H1 (cell line): ENCODE measurements at regions not wholly inside any gene's neighbourhood (a gene's known extent, or its start where the extent isn't known, plus 50 kb on each side); places are given as distances from the start of the nearest gene placed in this dataset.

Experiments
- CTCF ChIA-PET: fragments of 300-600 bp; sonication (Branson Sonifier 250); formaldehyde crosslinking; loops from one replicate; lab custom pipeline; 2021; ENCODE audit not compliant: partially characterized antibody; lab: Charles Lee
- POLR2A ChIA-PET: fragments of 300-600 bp; sonication (Branson Sonifier 250); formaldehyde crosslinking; loops from one replicate; lab custom pipeline; 2021; ENCODE audit warnings: inconsistent platforms; ENCODE audit not compliant: partially characterized antibody; lab: Charles Lee
- DNase-seq, 2 experiments: peaks; one replicate each; pipeline versions ENCODE4 v3.0.0 to v3.0.0-alpha.2; 2010 to 2022; ENCODE audit warnings: low spot score in 2 of 2, low read depth in 1 of 2, mixed read lengths in 1 of 2
- FAIRE-seq: peaks from 2 replicates; lab custom pipeline; 2011; peaks lifted over from hg19 to GRCh38; lab: Jason Lieb, UNC
- H2AFZ ChIP-seq: 2 replicates; pipeline ENCODE4 v1.8.1; 2012; ENCODE audit warnings: low read length, inconsistent platforms
- H2AK5ac ChIP-seq: 2 replicates; pipeline ENCODE4 v1.6.1; 2013; ENCODE audit warnings: low read depth, low read length
- H2BK120ac ChIP-seq: replicated peaks from 2 replicates; pipeline ENCODE3; 2013; ENCODE audit warnings: low read depth, low read length, inconsistent platforms
- H2BK12ac ChIP-seq: 2 replicates; pipeline ENCODE4 v1.6.1; 2013; ENCODE audit warnings: low read depth, low read length
- H2BK15ac ChIP-seq: 2 replicates; pipeline ENCODE4 v1.6.1; 2013; ENCODE audit warnings: low read length
- H2BK20ac ChIP-seq: 2 replicates; pipeline ENCODE4 v1.6.1; 2013; ENCODE audit warnings: low read length
- H2BK5ac ChIP-seq: 2 replicates; pipeline ENCODE4 v1.6.1; 2013; ENCODE audit warnings: low read depth, low read length
- H3K14ac ChIP-seq: 2 replicates; pipeline ENCODE4 v1.6.1; 2013; ENCODE audit warnings: inconsistent platforms; ENCODE audit not compliant: insufficient read length
- H3K18ac ChIP-seq: 2 replicates; pipeline ENCODE4 v1.6.1; 2013; ENCODE audit warnings: low read length; ENCODE audit errors: extremely low read depth
- H3K23ac ChIP-seq: 2 replicates; pipeline ENCODE4 v1.6.1; 2013; ENCODE audit warnings: inconsistent platforms; ENCODE audit not compliant: insufficient read length
- H3K23me2 ChIP-seq: 2 replicates; pipeline ENCODE4 v1.6.1; 2013; ENCODE audit warnings: low read depth, low read length
- H3K27ac ChIP-seq: 2 replicates; pipeline ENCODE4 v1.6.1; 2011; ENCODE audit warnings: low read depth, low read length, inconsistent platforms
- H3K27me3 ChIP-seq, 4 experiments: replicated peaks in 1 of 4; 1 replicate in 1 of 4; 2 replicates in 3 of 4; pipeline versions ENCODE4 v1.6.1 to v1.8.1; 2011 to 2013; ENCODE audit warnings: low read length in 3 of 4, mild to moderate bottlenecking in 3 of 4, inconsistent platforms in 2 of 4, mixed read lengths in 2 of 4, moderate library complexity in 1 of 4; ENCODE audit not compliant: control insufficient read depth in 3 of 4, insufficient read depth in 3 of 4; ENCODE audit errors: extremely low read depth in 1 of 4
- H3K36me3 ChIP-seq, 4 experiments: 2 replicates each; pipeline versions ENCODE4 v1.6.1 to v1.8.1; 2011 to 2013; ENCODE audit warnings: mild to moderate bottlenecking in 4 of 4, low read length in 3 of 4, moderate library complexity in 2 of 4, control low read depth in 1 of 4, inconsistent platforms in 1 of 4; ENCODE audit not compliant: insufficient read depth in 4 of 4, control insufficient read depth in 2 of 4
- H3K4ac ChIP-seq: replicated peaks from 2 replicates; pipeline ENCODE3; 2013; ENCODE audit warnings: low read length, low read depth, mixed read lengths, inconsistent platforms; ENCODE audit not compliant: insufficient read length
- H3K4me1 ChIP-seq, 4 experiments: replicated peaks in 1 of 4; 1 replicate in 1 of 4; 2 replicates in 3 of 4; pipeline versions ENCODE4 v1.6.1 to v1.8.1; 2011 to 2013; ENCODE audit warnings: low read length in 3 of 4, inconsistent platforms in 2 of 4, mixed read lengths in 1 of 4; ENCODE audit not compliant: insufficient read depth in 4 of 4, control insufficient read depth in 3 of 4
- H3K4me2 ChIP-seq, 2 experiments: 2 replicates each; pipeline versions ENCODE4 v1.6.1 to v1.8.1; 2011 to 2013; ENCODE audit warnings: low read depth in 2 of 2, low read length in 2 of 2, control low read depth in 1 of 2, inconsistent platforms in 1 of 2, mild to moderate bottlenecking in 1 of 2; ENCODE audit not compliant: insufficient read depth in 1 of 2
- H3K4me3 ChIP-seq, 4 experiments: fragments of 200-600, 300-600 bp in 1 of 4; sonication (generic), shearing (Covaris generic), sonication (Bioruptor Twin) in 1 of 4; 2 replicates each; pipeline versions ENCODE4 v1.5.1 to v1.8.1; 2011 to 2016; ENCODE audit warnings: low read length in 4 of 4, low read depth in 3 of 4, control low read depth in 2 of 4, inconsistent platforms in 2 of 4, mild to moderate bottlenecking in 2 of 4, mixed read lengths in 1 of 4, moderate library complexity in 1 of 4; ENCODE audit not compliant: insufficient read depth in 2 of 4; ENCODE audit errors: extremely low read depth in 1 of 4
- H3K56ac ChIP-seq: replicated peaks from 2 replicates; pipeline ENCODE3; 2013; ENCODE audit warnings: low read depth, mild to moderate bottlenecking, mixed read lengths, low read length, inconsistent platforms; ENCODE audit not compliant: insufficient read length
- H3K79me1 ChIP-seq: 2 replicates; pipeline ENCODE4 v1.6.1; 2013; ENCODE audit warnings: low read depth, low read length, control low read depth
- H3K79me2 ChIP-seq, 2 experiments: 2 replicates each; pipeline versions ENCODE4 v1.6.1 to v1.8.1; 2012 to 2013; ENCODE audit warnings: low read length in 2 of 2, mild to moderate bottlenecking in 2 of 2, inconsistent platforms in 1 of 2; ENCODE audit not compliant: insufficient read depth in 2 of 2, control insufficient read depth in 1 of 2
- H3K9ac ChIP-seq, 4 experiments: replicated peaks in 1 of 4; 1 replicate in 1 of 4; 2 replicates in 3 of 4; pipeline versions ENCODE4 v1.6.1 to v1.8.1; 2011 to 2013; ENCODE audit warnings: low read depth in 3 of 4, low read length in 3 of 4, control low read depth in 2 of 4, mild to moderate bottlenecking in 2 of 4, moderate library complexity in 2 of 4, inconsistent platforms in 1 of 4; ENCODE audit errors: extremely low read depth in 1 of 4
- H3K9me3 ChIP-seq, 2 experiments: 2 replicates each; pipeline versions ENCODE4 v1.6.1 to v1.8.1; 2012 to 2013; ENCODE audit warnings: mild to moderate bottlenecking in 2 of 2, moderate library complexity in 2 of 2, control low read depth in 1 of 2, inconsistent platforms in 1 of 2, low read depth in 1 of 2, low read length in 1 of 2, mixed read lengths in 1 of 2; ENCODE audit not compliant: insufficient read depth in 2 of 2
- H4K20me1 ChIP-seq, 2 experiments: replicated peaks in 1 of 2; 2 replicates each; pipeline versions ENCODE3 to v1.8.1; 2011 to 2013; ENCODE audit warnings: inconsistent platforms in 2 of 2, low read length in 2 of 2, mild to moderate bottlenecking in 1 of 2; ENCODE audit not compliant: insufficient read depth in 2 of 2, control insufficient read depth in 1 of 2
- H4K5ac ChIP-seq: 2 replicates; pipeline ENCODE4 v1.6.1; 2013; ENCODE audit warnings: low read length, low read depth, mixed read lengths, inconsistent platforms; ENCODE audit not compliant: insufficient read length
- H4K8ac ChIP-seq: 2 replicates; pipeline ENCODE4 v1.8.0; 2013; ENCODE audit warnings: mild to moderate bottlenecking, moderate library complexity, low read length, inconsistent platforms; ENCODE audit not compliant: insufficient read depth; ENCODE audit errors: extremely low read depth
- H4K91ac ChIP-seq: replicated peaks from 2 replicates; pipeline ENCODE3; 2013; ENCODE audit warnings: low read length, mixed read lengths, inconsistent platforms; ENCODE audit not compliant: insufficient read length
- BACH1 ChIP-seq: IDR thresholded peaks from 2 replicates; pipeline ENCODE4 v1.6.1; 2012; ENCODE audit warnings: low read length, improper control_type of control experiment
- CEBPB ChIP-seq: IDR thresholded peaks from 2 replicates; pipeline ENCODE4 v1.6.1; 2012; ENCODE audit warnings: low read depth, low read length
- CTCF ChIP-seq, 3 experiments: IDR thresholded peaks; 1 replicate in 2 of 3; 2 replicates in 1 of 3; pipeline versions ENCODE4 v1.5.1 to v1.6.1; 2011; ENCODE audit warnings: low read length in 3 of 3, mild to moderate bottlenecking in 3 of 3, inconsistent platforms in 2 of 3, low read depth in 1 of 3, moderate library complexity in 1 of 3; ENCODE audit not compliant: insufficient read depth in 1 of 3; ENCODE audit errors: control extremely low read depth in 1 of 3
- EZH2 ChIP-seq: fragments of 200-600 bp; sonication (generic); IDR thresholded peaks from 2 replicates; pipeline ENCODE4 v1.7.1; 2012; ENCODE audit warnings: low read depth, mild to moderate bottlenecking, moderate library complexity, low read length, inconsistent platforms; ENCODE audit not compliant: severe bottlenecking
- JUND ChIP-seq: IDR thresholded peaks from 2 replicates; pipeline ENCODE4 v1.6.1; 2011; ENCODE audit warnings: mild to moderate bottlenecking, improper control_type of control experiment, low read length
- KDM1A ChIP-seq: fragments of 200-600, 300-600 bp; sonication (generic); IDR thresholded peaks from 2 replicates; pipeline ENCODE4 v1.7.1; 2016; ENCODE audit warnings: mild to moderate bottlenecking, low read length, borderline replicate concordance
- POLR2A ChIP-seq, 2 experiments: IDR thresholded peaks; 1 replicate in 1 of 2; 2 replicates in 1 of 2; pipeline ENCODE4 v1.6.1; 2011; ENCODE audit warnings: low read depth in 2 of 2, low read length in 2 of 2, mild to moderate bottlenecking in 2 of 2; ENCODE audit errors: control extremely low read depth in 1 of 2
- POU5F1 ChIP-seq: IDR thresholded peaks from 2 replicates; pipeline ENCODE4 v1.6.1; 2011; ENCODE audit warnings: low read depth, mild to moderate bottlenecking, low read length, moderate library complexity
- RNF2 ChIP-seq: fragments of 200-900, 300-1000 bp; sonication (generic); IDR thresholded peaks from 2 replicates; pipeline ENCODE4 v1.7.1; 2016; ENCODE audit warnings: borderline replicate concordance, low read depth, mild to moderate bottlenecking, antibody characterized with exemption, low read length; ENCODE audit not compliant: poor library complexity, severe bottlenecking; ENCODE audit errors: missing control alignments
- SIX5 ChIP-seq: IDR thresholded peaks from 2 replicates; pipeline ENCODE4 v1.6.1; 2011; ENCODE audit warnings: mild to moderate bottlenecking, low read depth, low read length
- SP4 ChIP-seq: IDR thresholded peaks from 2 replicates; pipeline ENCODE4 v1.6.1; 2012; ENCODE audit warnings: low read length, inconsistent platforms
- WGBS, 2 experiments: shearing (Covaris generic) in 1 of 2; methylation state at CpG; one replicate each; pipeline versions ENCODE4 v1.1.6 to v1.1.7; 2013 to 2015; ENCODE audit warnings: low lambda C conversion rate in 2 of 2, mixed read lengths in 2 of 2, inconsistent platforms in 1 of 2, low coverage in 1 of 2, missing lambda C conversion rate in 1 of 2; ENCODE audit not compliant: insufficient replicate concordance in 2 of 2, insufficient coverage in 1 of 2, insufficient read length in 1 of 2; ENCODE audit errors: extremely low coverage in 1 of 2, missing lambda C conversion rate in 1 of 2; 5-methylcytosine and 5-hydroxymethylcytosine counted together

- no peak overlapping the region for H4K5ac ChIP-seq
- no peak overlapping the region for H3K27ac ChIP-seq
- no peaks in the 10 kb centered on the region for H3K79me2 ChIP-seq
- ChIA-PET CTCF (no interaction called here), POLR2A (no interaction called here)
- H2AK5ac ChIP-seq, result no peak overlapping the region
- no peaks in the 10 kb centered on the region for H3K79me1 ChIP-seq
- H2BK20ac ChIP-seq, result no peak overlapping the region
- no peak overlapping the region for H3K4me3 ChIP-seq
- H3K4me2 ChIP-seq, result no peak overlapping the region
- no peaks in the 10 kb centered on the region for H3K23me2 ChIP-seq
- H4K20me1 ChIP-seq, result no peaks in the 10 kb centered on the region
- H3K14ac ChIP-seq, result no peak overlapping the region
- H3K36me3 ChIP-seq, result no peaks in the 10 kb centered on the region; a peak in 1 of 8 replicates
- no peak overlapping the region for H2AFZ ChIP-seq
- H3K9ac ChIP-seq, result no peak overlapping the region
- 88% methylated on average over 15 of the region's 39 CpGs; no CpG with 5 or more reads in 1 of the 2 experiments for WGBS, 2 experiments
- no peak overlapping the region for H2BK15ac ChIP-seq
- H3K23ac ChIP-seq, result no peak overlapping the region
- H3K27me3 ChIP-seq, result no peaks in the 10 kb centered on the region
- no peak overlapping the region for H3K18ac ChIP-seq
- H3K9me3 ChIP-seq, result peaks cover 35 to 100% of the 10 kb centered on the region in 2 experiments; a peak in 3 of 4 replicates
- DNase-seq (no peak), FAIRE-seq (no peak)
- H3K56ac ChIP-seq, result no peak overlapping the region
- no peak overlapping the region for H2BK12ac ChIP-seq
- no peak overlapping the region for H4K91ac ChIP-seq
- H3K4ac ChIP-seq, result no peak overlapping the region
- H2BK5ac ChIP-seq, result no peak overlapping the region
- H2BK120ac ChIP-seq, result no peak overlapping the region
- H3K4me1 ChIP-seq, result no peaks in the 10 kb centered on the region
- H4K8ac ChIP-seq, result no peak overlapping the region
- TF ChIP-seq POU5F1, result no peak
- no peak for TF ChIP-seq RNF2
- no peak for TF ChIP-seq JUND
- no peak for TF ChIP-seq EZH2
- TF ChIP-seq POLR2A (IDR thresholded peaks at IDR 0.05; ENCODE audit: control extremely low read depth in 1 of 2, low read depth in 2 of 2, low read length in 2 of 2), result no peak
- TF ChIP-seq SIX5, result no peak
- no peak for TF ChIP-seq CEBPB
- no peak for TF ChIP-seq SP4
- no peak for TF ChIP-seq BACH1
- no peak for TF ChIP-seq KDM1A
- TF ChIP-seq CTCF (IDR thresholded peaks at IDR 0.05; ENCODE audit: control extremely low read depth in 1 of 3, insufficient read depth in 1 of 3, low read depth in 1 of 3, low read length in 3 of 3), result no peak
These were observed 324.2 kb downstream of the ALG10 start for GRCh38 chr12:34346372-34347034.
